ENCODE measurements at regions not wholly inside any gene's neighbourhood (a gene's known extent, or its start where the extent isn't known, plus 50 kb on each side); places are given as distances from the start of the nearest gene placed in this dataset.

- no peak for DNase-seq
Observed at GRCh38 chr6:125499535-125499934, 197.8 kb upstream of the HDDC2 start.

- no peak for DNase-seq
Observed at GRCh38 chr6:125503181-125503580, 201.4 kb upstream of the HDDC2 start.

- DNase-seq, result no peak
Observed at GRCh38 chr6:125507987-125508655, 206.4 kb upstream of the HDDC2 start.

- DNase-seq, result no peak
Observed at GRCh38 chr6:125508793-125509192, 207.0 kb upstream of the HDDC2 start.

- DNase-seq, result no peak
Observed at GRCh38 chr6:125509477-125509876, 207.7 kb upstream of the HDDC2 start.

GRCh38 chr6:125510405-125510804 lies 208.6 kb upstream of the HDDC2 start:
- DNase-seq, result no peak

- no peak for DNase-seq
Observed at GRCh38 chr6:125511809-125512396, 210.1 kb upstream of the HDDC2 start.

GRCh38 chr6:125512621-125513020 lies 210.9 kb upstream of the HDDC2 start:
- DNase-seq, result no peak

GRCh38 chr6:125513978-125514377 lies 212.2 kb upstream of the HDDC2 start:
- no peak for DNase-seq

- no peak for DNase-seq
Observed at GRCh38 chr6:125516644-125517043, 214.9 kb upstream of the HDDC2 start.

- DNase-seq, result no peak
Observed at GRCh38 chr6:125519367-125519766, 217.6 kb upstream of the HDDC2 start.

- no peak for DNase-seq
Observed at GRCh38 chr6:125524356-125524755, 222.6 kb upstream of the HDDC2 start.

GRCh38 chr6:125526007-125526720 lies 223.3 kb upstream of the HEY2 start:
- DNase-seq, result no peak

- DNase-seq, result no peak
Observed at GRCh38 chr6:125528621-125529041, 220.8 kb upstream of the HEY2 start.

- no peak for DNase-seq
Observed at GRCh38 chr6:125529061-125529460, 220.4 kb upstream of the HEY2 start.

- DNase-seq, result no peak
Observed at GRCh38 chr6:125533710-125534397, 215.6 kb upstream of the HEY2 start.

GRCh38 chr6:125534430-125535263 lies 214.8 kb upstream of the HEY2 start:
- no peak for DNase-seq

- DNase-seq, result no peak
Observed at GRCh38 chr6:125537090-125537489, 212.3 kb upstream of the HEY2 start.

GRCh38 chr6:125539892-125540291 lies 209.5 kb upstream of the HEY2 start:
- no peak for DNase-seq

- DNase-seq, result no peak
Observed at GRCh38 chr6:125544819-125545218, 204.6 kb upstream of the HEY2 start.

GRCh38 chr6:125546841-125547251 lies 202.6 kb upstream of the HEY2 start:
- no peak for DNase-seq

GRCh38 chr6:125547381-125547780 lies 202.1 kb upstream of the HEY2 start:
- DNase-seq, result no peak
